BLaER1 treated with 17β-estradiol and CSF1 and Interleukin-3, amounts not matched to agents 10 nM and 100 nM (cell line): ENCODE measurements at regions not wholly inside any gene's neighbourhood (a gene's known extent, or its start where the extent isn't known, plus 50 kb on each side); places are given as distances from the start of the nearest gene placed in this dataset.

Source experiments
- H3K27ac ChIP-seq, 11 experiments: shearing (Covaris generic); formaldehyde crosslinking; 2 replicates each; pipeline ENCODE4 v1.8.1; 2022
- H3K27me3 ChIP-seq, 11 experiments: shearing (Covaris generic); formaldehyde crosslinking; 2 replicates each; pipeline ENCODE4 v1.8.1; 2022
- H3K36me3 ChIP-seq, 11 experiments: shearing (Covaris generic); formaldehyde crosslinking; 2 replicates each; pipeline ENCODE4 v1.8.1; 2022
- H3K4me1 ChIP-seq, 10 experiments: shearing (Covaris generic); formaldehyde crosslinking; 2 replicates each; pipeline ENCODE4 v1.8.1; 2022
- H3K4me2 ChIP-seq, 11 experiments: shearing (Covaris generic); formaldehyde crosslinking; 2 replicates each; pipeline ENCODE4 v1.8.1; 2022
- H3K4me3 ChIP-seq, 10 experiments: shearing (Covaris generic); formaldehyde crosslinking; 2 replicates each; pipeline ENCODE4 v1.8.1; 2022
- H3K9ac ChIP-seq, 11 experiments: shearing (Covaris generic); formaldehyde crosslinking; 2 replicates each; pipeline ENCODE4 v1.8.1; 2022
- H3K9me3 ChIP-seq, 11 experiments: shearing (Covaris generic); formaldehyde crosslinking; replicated peaks in 1 of 11; 2 replicates each; pipeline ENCODE4 v1.8.1; 2022
- H4K20me1 ChIP-seq, 11 experiments: shearing (Covaris generic); formaldehyde crosslinking; 2 replicates each; pipeline ENCODE4 v1.8.1; 2022
- Cebpa-rat ChIP-seq, 11 experiments: shearing (Covaris generic); IDR thresholded peaks; 2 replicates each; pipeline ENCODE4 v1.8.1; 2022

GRCh38 chr15:62803856-62804400 lies 238.6 kb upstream of the TPM1 start:
- no peak overlapping the region for H3K4me2 ChIP-seq
- H3K27ac ChIP-seq: no peak overlapping the region
- H3K4me1 ChIP-seq: no peaks in the 10 kb centered on the region
- H3K9me3 ChIP-seq: no peaks in the 10 kb centered on the region
- H3K9ac ChIP-seq: no peak overlapping the region
- H3K36me3 ChIP-seq: peaks cover 0 to 26% (median 0%) of the 10 kb centered on the region in 11 experiments; a peak in 1 of 22 replicates
- TF ChIP-seq Cebpa-rat (IDR thresholded peaks at IDR 0.05): no peak
- no peaks in the 10 kb centered on the region for H3K27me3 ChIP-seq
- H3K4me3 ChIP-seq: no peak overlapping the region
- no peaks in the 10 kb centered on the region for H4K20me1 ChIP-seq

GRCh38 chr15:62805502-62805901 lies 237.0 kb upstream of the TPM1 start:
- Histone ChIP-seq H3K4me3 (no peak overlapping the region), H3K36me3 (peaks cover 0 to 28% (median 0%) of the 10 kb centered on the region in 11 experiments; a peak in 2 of 22 replicates), H3K27ac (no peak overlapping the region), H3K4me2 (no peak overlapping the region), H3K9me3 (no peaks in the 10 kb centered on the region), H3K4me1 (no peaks in the 10 kb centered on the region), H4K20me1 (no peaks in the 10 kb centered on the region), H3K27me3 (no peaks in the 10 kb centered on the region), H3K9ac (no peak overlapping the region)
- no peak for TF ChIP-seq Cebpa-rat (IDR thresholded peaks at IDR 0.05)

- Histone ChIP-seq H3K36me3 (peaks cover 0 to 29% (median 0%) of the 10 kb centered on the region in 11 experiments; a peak in 2 of 22 replicates), H3K4me1 (no peaks in the 10 kb centered on the region), H3K27me3 (no peaks in the 10 kb centered on the region), H3K9me3 (no peaks in the 10 kb centered on the region), H3K9ac (no peak overlapping the region), H3K4me3 (no peak overlapping the region), H4K20me1 (no peaks in the 10 kb centered on the region), H3K27ac (no peak overlapping the region), H3K4me2 (no peak overlapping the region)
- TF ChIP-seq Cebpa-rat (IDR thresholded peaks at IDR 0.05): no peak
Measured at GRCh38 chr15:62807539-62808130, 234.9 kb upstream of the TPM1 start.

GRCh38 chr15:62809115-62809967 lies 233.2 kb upstream of the TPM1 start:
- H3K27me3 ChIP-seq: no peaks in the 10 kb centered on the region
- no peak overlapping the region for H3K9ac ChIP-seq
- no peaks in the 10 kb centered on the region for H3K4me1 ChIP-seq
- TF ChIP-seq Cebpa-rat (IDR thresholded peaks at IDR 0.05): no peak
- no peaks in the 10 kb centered on the region for H4K20me1 ChIP-seq
- no peak overlapping the region for H3K4me2 ChIP-seq
- no peaks in the 10 kb centered on the region for H3K9me3 ChIP-seq
- H3K4me3 ChIP-seq: no peak overlapping the region
- H3K27ac ChIP-seq: no peak overlapping the region
- peaks cover 0 to 29% (median 0%) of the 10 kb centered on the region in 11 experiments; a peak in 2 of 22 replicates for H3K36me3 ChIP-seq

- H4K20me1 ChIP-seq: no peaks in the 10 kb centered on the region
- H3K27me3 ChIP-seq: no peaks in the 10 kb centered on the region
- peaks cover 0 to 23% (median 0%) of the 10 kb centered on the region in 11 experiments; a peak in 2 of 22 replicates for H3K36me3 ChIP-seq
- H3K9ac ChIP-seq: no peak overlapping the region
- H3K4me3 ChIP-seq: no peak overlapping the region
- TF ChIP-seq Cebpa-rat (IDR thresholded peaks at IDR 0.05): no peak
- no peak overlapping the region for H3K27ac ChIP-seq
- no peaks in the 10 kb centered on the region for H3K4me1 ChIP-seq
- no peaks in the 10 kb centered on the region for H3K9me3 ChIP-seq
- no peak overlapping the region for H3K4me2 ChIP-seq
Measured at GRCh38 chr15:62809968-62810260, 232.6 kb upstream of the TPM1 start.

- no peak overlapping the region for H3K4me3 ChIP-seq
- no peaks in the 10 kb centered on the region for H3K9me3 ChIP-seq
- TF ChIP-seq Cebpa-rat (IDR thresholded peaks at IDR 0.05): no peak
- no peak overlapping the region for H3K9ac ChIP-seq
- H3K4me2 ChIP-seq: no peak overlapping the region
- peaks cover 0 to 11% (median 0%) of the 10 kb centered on the region in 11 experiments; a peak in 2 of 22 replicates for H3K36me3 ChIP-seq
- no peaks in the 10 kb centered on the region for H4K20me1 ChIP-seq
- no peak overlapping the region for H3K27ac ChIP-seq
- no peaks in the 10 kb centered on the region for H3K4me1 ChIP-seq
- H3K27me3 ChIP-seq: no peaks in the 10 kb centered on the region
Measured at GRCh38 chr15:62812515-62812835, 230.1 kb upstream of the TPM1 start.

GRCh38 chr15:62816342-62817069 lies 226.0 kb upstream of the TPM1 start:
- H3K4me3 ChIP-seq: no peak overlapping the region
- no peak for TF ChIP-seq Cebpa-rat (IDR thresholded peaks at IDR 0.05)
- H3K9me3 ChIP-seq: no peaks in the 10 kb centered on the region
- H4K20me1 ChIP-seq: no peaks in the 10 kb centered on the region
- no peaks in the 10 kb centered on the region for H3K27me3 ChIP-seq
- H3K9ac ChIP-seq: no peak overlapping the region
- no peaks in the 10 kb centered on the region for H3K4me1 ChIP-seq
- no peaks in the 10 kb centered on the region; a peak in 2 of 22 replicates for H3K36me3 ChIP-seq
- no peak overlapping the region for H3K4me2 ChIP-seq
- no peak overlapping the region for H3K27ac ChIP-seq

GRCh38 chr15:62818691-62819090 lies 223.9 kb upstream of the TPM1 start:
- no peak overlapping the region for H3K27ac ChIP-seq
- no peak for TF ChIP-seq Cebpa-rat (IDR thresholded peaks at IDR 0.05)
- no peak overlapping the region for H3K4me2 ChIP-seq
- H3K36me3 ChIP-seq: no peaks in the 10 kb centered on the region; a peak in 2 of 22 replicates
- no peaks in the 10 kb centered on the region for H3K4me1 ChIP-seq
- H3K9ac ChIP-seq: no peak overlapping the region
- H3K27me3 ChIP-seq: no peaks in the 10 kb centered on the region
- no peaks in the 10 kb centered on the region for H3K9me3 ChIP-seq
- H3K4me3 ChIP-seq: no peak overlapping the region
- no peaks in the 10 kb centered on the region for H4K20me1 ChIP-seq

GRCh38 chr15:62821384-62822131 lies 221.0 kb upstream of the TPM1 start:
- Histone ChIP-seq H4K20me1 (no peaks in the 10 kb centered on the region), H3K27me3 (no peaks in the 10 kb centered on the region), H3K4me1 (no peaks in the 10 kb centered on the region), H3K4me3 (no peak overlapping the region), H3K9ac (no peak overlapping the region), H3K36me3 (no peaks in the 10 kb centered on the region; a peak in 2 of 22 replicates), H3K9me3 (no peaks in the 10 kb centered on the region), H3K27ac (no peak overlapping the region), H3K4me2 (no peak overlapping the region)
- TF ChIP-seq Cebpa-rat (IDR thresholded peaks at IDR 0.05): no peak
